GM06990 (cell line): ENCODE measurements at regions not wholly inside any gene's neighbourhood (a gene's known extent, or its start where the extent isn't known, plus 50 kb on each side); places are given as distances from the start of the nearest gene placed in this dataset.
"Not testable (repeated sequence)": the region's sequence is repeated elsewhere in the genome, so short reads cannot be mapped to it uniquely, and the experiment has no call there.

Source experiments
- DNase-seq: peaks from one replicate; pipeline ENCODE4 v3.0.0-alpha.2; 2011; ENCODE audit not compliant: insufficient read length; ENCODE audit errors: extremely low read depth
- H3K27me3 ChIP-seq: replicated peaks from 2 replicates; pipeline ENCODE4 v1.6.0; 2011; ENCODE audit warnings: low read length; ENCODE audit not compliant: control insufficient read depth, insufficient read depth
- H3K36me3 ChIP-seq: 2 replicates; pipeline ENCODE4 v1.5.1; 2011; ENCODE audit warnings: low read length; ENCODE audit not compliant: control insufficient read depth, insufficient read depth
- H3K4me3 ChIP-seq: replicated peaks from 2 replicates; pipeline ENCODE4 v1.5.1; 2011; ENCODE audit warnings: low read depth, mild to moderate bottlenecking, control low read depth, low read length
- CTCF ChIP-seq: IDR thresholded peaks from 2 replicates; pipeline ENCODE4 v1.5.1; 2011; ENCODE audit warnings: low read length, control low read depth, mild to moderate bottlenecking, inconsistent platforms; ENCODE audit not compliant: insufficient read depth, poor library complexity, severe bottlenecking

GRCh38 chr3:11898611-11899325 lies 52.1 kb upstream of the TAMM41 start:
- DNase-seq, result no peak
- H3K4me3 ChIP-seq, result no peak overlapping the region
- H3K36me3 ChIP-seq, result no peaks in the 10 kb centered on the region
- H3K27me3 ChIP-seq, result no peaks in the 10 kb centered on the region; the same call in 1 of the 2 replicates
- TF ChIP-seq CTCF, result no peak

- DNase-seq, H3K27me3 ChIP-seq, H3K36me3 ChIP-seq, H3K4me3 ChIP-seq: not testable (repeated sequence)
These were observed 52.7 kb upstream of the TAMM41 start for GRCh38 chr3:11899389-11899788.

GRCh38 chr3:11899826-11900225 lies 53.1 kb upstream of the TAMM41 start:
- no peaks in the 10 kb centered on the region; the same call in 1 of the 2 replicates for H3K27me3 ChIP-seq
- H3K36me3 ChIP-seq, result no peaks in the 10 kb centered on the region
- TF ChIP-seq CTCF, result no peak
- no peak overlapping the region for H3K4me3 ChIP-seq
- no peak for DNase-seq

GRCh38 chr3:11900824-11901223 lies 54.1 kb upstream of the TAMM41 start:
- Histone ChIP-seq H3K4me3 (no peak overlapping the region), H3K27me3 (no peaks in the 10 kb centered on the region; the same call in 1 of the 2 replicates), H3K36me3 (no peaks in the 10 kb centered on the region)
- DNase-seq, result no peak
- TF ChIP-seq CTCF, result no peak

- H3K36me3 ChIP-seq, result no peaks in the 10 kb centered on the region
- TF ChIP-seq CTCF, result no peak
- no peak overlapping the region for H3K4me3 ChIP-seq
- no peaks in the 10 kb centered on the region; the same call in 1 of the 2 replicates for H3K27me3 ChIP-seq
- no peak for DNase-seq
These were observed 54.7 kb upstream of the TAMM41 start for GRCh38 chr3:11901286-11901875.

- Histone ChIP-seq H3K27me3 (no peaks in the 10 kb centered on the region; the same call in 1 of the 2 replicates), H3K4me3 (no peak overlapping the region), H3K36me3 (no peaks in the 10 kb centered on the region)
- TF ChIP-seq CTCF, result no peak
- DNase-seq, result no peak
These were observed 56.4 kb upstream of the TAMM41 start for GRCh38 chr3:11903047-11903446.
